Activated T-cell treated with anti-CD3 and anti-CD28 coated beads, Interleukin-2, amount 50 U/mL, for 72 hours (primary cell): ENCODE measurements at regions not wholly inside any gene's neighbourhood (a gene's known extent, or its start where the extent isn't known, plus 50 kb on each side); places are given as distances from the start of the nearest gene placed in this dataset.
"Not testable (repeated sequence)": the region's sequence is repeated elsewhere in the genome, so short reads cannot be mapped to it uniquely, and the experiment has no call there.

Experiments
- ATAC-seq, 2 donors: fragments of 150-1000 bp; cut with Tn5 transposase; replicated peaks in 1 of 2; 2 replicates each; pipeline ENCODE4 v1.10.0; 2021; ENCODE audit warnings: moderate library complexity in 2 of 2, mild to moderate bottlenecking in 1 of 2
- DNase-seq, 2 donors: peaks; one replicate each; pipeline ENCODE4 v3.0.0; 2021 to 2022; ENCODE audit warnings: mixed read lengths in 1 of 2
- H3K27ac Mint-ChIP-seq: one replicate; pipeline ENCODE4 v1.8.0; 2022; ENCODE audit warnings: mild to moderate bottlenecking, moderate library complexity, mixed read lengths
- H3K27me3 Mint-ChIP-seq: one replicate; pipeline ENCODE4 v1.8.0; 2022; ENCODE audit warnings: low read depth, mixed read lengths
- H3K36me3 Mint-ChIP-seq, 2 donors: one replicate each; pipeline ENCODE4 v1.8.0; 2022; ENCODE audit warnings: mixed read lengths in 2 of 2, mild to moderate bottlenecking in 1 of 2; ENCODE audit not compliant: insufficient read depth in 2 of 2
- H3K4me1 Mint-ChIP-seq: one replicate; pipeline ENCODE4 v1.8.0; 2022; ENCODE audit warnings: low read depth, mixed read lengths
- H3K4me3 Mint-ChIP-seq, 2 donors: one replicate each; pipeline ENCODE4 v1.8.0; 2022; ENCODE audit warnings: mild to moderate bottlenecking in 2 of 2, mixed read lengths in 2 of 2, moderate library complexity in 2 of 2
- H3K9me3 Mint-ChIP-seq, 2 donors: one replicate each; pipeline ENCODE4 v1.8.0; 2022; ENCODE audit warnings: mixed read lengths in 2 of 2

DNA sequence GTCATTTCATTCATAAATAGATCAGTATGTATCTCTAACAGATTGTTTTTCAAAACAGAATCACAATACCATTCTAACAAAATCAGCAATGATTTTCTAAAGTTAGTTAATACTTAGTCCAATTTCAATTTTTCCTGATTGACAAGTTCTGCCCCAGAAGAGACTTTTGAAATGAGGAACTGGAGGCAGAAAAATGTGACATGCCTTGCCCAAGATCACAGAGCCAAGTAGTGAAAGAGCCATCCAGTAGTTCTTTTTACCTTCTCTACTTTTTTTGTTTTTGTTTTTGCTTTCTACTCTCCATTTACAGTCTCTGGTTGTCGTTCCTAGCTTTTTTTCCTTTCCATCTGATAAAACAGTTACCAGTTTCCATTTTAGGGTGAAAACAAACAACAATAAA is 129.3 kb upstream of the TMEM164 start:
- peaks cover 20% of the 10 kb centered on the region for H3K27me3 Mint-ChIP-seq
- H3K9me3 Mint-ChIP-seq, result no peaks in the 10 kb centered on the region
- H3K36me3 Mint-ChIP-seq, result no peaks in the 10 kb centered on the region
- ATAC-seq, result no peak
- no peak for DNase-seq
- no peaks in the 10 kb centered on the region for H3K4me1 Mint-ChIP-seq
- no peak overlapping the region for H3K27ac Mint-ChIP-seq
- H3K4me3 Mint-ChIP-seq, result no peak overlapping the region

DNA sequence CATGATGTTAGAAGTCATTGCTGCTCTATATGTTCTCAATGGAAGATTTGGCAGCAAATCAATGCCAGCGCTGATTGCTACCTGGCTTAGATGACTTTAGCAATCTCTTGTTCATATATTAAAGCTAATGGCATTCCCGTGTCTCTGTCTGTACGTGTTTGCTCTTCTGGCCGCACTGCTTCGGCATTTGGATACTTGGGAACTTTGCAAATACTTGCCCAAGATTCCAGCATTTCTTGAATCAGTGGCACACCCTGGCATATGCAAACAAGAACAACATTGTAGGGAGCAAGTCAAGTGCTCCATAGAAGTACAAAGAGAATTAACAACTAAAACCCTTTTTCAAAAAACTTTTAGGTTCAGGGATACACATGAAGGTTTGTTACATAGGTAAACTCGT is 128.9 kb upstream of the TMEM164 start:
- H3K9me3 Mint-ChIP-seq, result no peaks in the 10 kb centered on the region
- DNase-seq, result no peak

GRCh38 chrX:109874548-109874947 is 128.4 kb upstream of the TMEM164 start:
- ATAC-seq, result no peak
- Mint-ChIP-seq H3K4me3 (no peak overlapping the region), H3K36me3 (no peaks in the 10 kb centered on the region), H3K27ac (no peak overlapping the region), H3K27me3 (peaks cover 27% of the 10 kb centered on the region), H3K9me3 (no peaks in the 10 kb centered on the region), H3K4me1 (no peaks in the 10 kb centered on the region)
- no peak for DNase-seq

More for the DNA sequence above, 128.9 kb upstream of the TMEM164 start:
- H3K4me3 Mint-ChIP-seq, result no peak overlapping the region
- no peak for ATAC-seq
- H3K27me3 Mint-ChIP-seq, result peaks cover 24% of the 10 kb centered on the region
- H3K4me1 Mint-ChIP-seq, result no peaks in the 10 kb centered on the region
- no peak overlapping the region for H3K27ac Mint-ChIP-seq
- H3K36me3 Mint-ChIP-seq, result no peaks in the 10 kb centered on the region

GRCh38 chrX:109875831-109876230 is 127.1 kb upstream of the TMEM164 start:
- no peaks in the 10 kb centered on the region for H3K4me1 Mint-ChIP-seq

DNA sequence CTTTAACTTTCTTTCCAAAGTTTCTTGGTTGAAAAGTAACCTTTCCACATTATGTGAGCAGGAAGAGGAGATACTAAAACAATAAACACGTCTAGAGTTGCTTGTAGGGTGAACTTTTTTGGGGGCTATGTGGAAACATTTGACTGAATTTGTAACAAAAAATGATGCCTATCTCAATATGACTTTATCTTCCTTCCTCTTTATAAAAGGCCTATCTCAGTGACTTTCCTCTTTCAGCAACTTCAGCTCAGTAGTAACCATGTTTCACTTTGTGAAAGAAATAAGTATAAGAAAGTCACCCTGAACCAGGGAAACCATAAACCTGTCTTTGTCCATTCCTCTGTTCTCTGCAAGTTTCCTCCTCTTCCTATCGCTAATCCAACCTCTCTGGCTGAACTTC is 124.7 kb upstream of the TMEM164 start:
- no peak for ATAC-seq
- H3K4me1 Mint-ChIP-seq, result no peaks in the 10 kb centered on the region
- H3K9me3 Mint-ChIP-seq, result no peaks in the 10 kb centered on the region
- H3K27ac Mint-ChIP-seq, result no peak overlapping the region
- DNase-seq, result no peak
- no peak overlapping the region for H3K4me3 Mint-ChIP-seq
- peaks cover 44% of the 10 kb centered on the region for H3K27me3 Mint-ChIP-seq
- H3K36me3 Mint-ChIP-seq, result no peaks in the 10 kb centered on the region

More at GRCh38 chrX:109875831-109876230, 127.1 kb upstream of the TMEM164 start:
- DNase-seq (no peak), ATAC-seq (no peak)
- Mint-ChIP-seq H3K4me3 (no peak overlapping the region), H3K27ac (no peak overlapping the region), H3K27me3 (peaks cover 34% of the 10 kb centered on the region), H3K9me3 (no peaks in the 10 kb centered on the region), H3K36me3 (no peaks in the 10 kb centered on the region)

DNA sequence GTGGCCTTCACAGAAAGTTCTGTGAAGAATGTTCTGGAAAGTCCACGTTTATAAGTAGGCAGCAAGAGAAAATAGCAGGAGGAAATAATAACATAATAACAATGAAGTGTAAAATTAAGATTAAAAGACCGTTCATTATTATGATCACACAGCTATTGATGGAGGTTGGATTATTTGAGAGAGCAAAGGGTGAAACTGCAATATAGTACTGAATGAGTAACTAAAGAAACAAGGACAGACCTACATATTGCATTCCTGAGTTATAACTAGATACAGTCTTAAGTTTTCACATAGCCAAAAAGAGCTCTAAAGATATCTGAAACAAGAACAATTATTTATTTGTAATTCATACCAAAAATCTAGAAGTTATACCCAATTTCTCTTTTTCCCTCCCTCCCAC is 122.9 kb upstream of the TMEM164 start:
- Mint-ChIP-seq H3K9me3 (no peaks in the 10 kb centered on the region), H3K4me3 (no peak overlapping the region), H3K27me3 (peaks cover 43% of the 10 kb centered on the region), H3K4me1 (no peaks in the 10 kb centered on the region), H3K27ac (no peak overlapping the region), H3K36me3 (no peaks in the 10 kb centered on the region)
- ATAC-seq (no peak), DNase-seq (no peak)

DNA sequence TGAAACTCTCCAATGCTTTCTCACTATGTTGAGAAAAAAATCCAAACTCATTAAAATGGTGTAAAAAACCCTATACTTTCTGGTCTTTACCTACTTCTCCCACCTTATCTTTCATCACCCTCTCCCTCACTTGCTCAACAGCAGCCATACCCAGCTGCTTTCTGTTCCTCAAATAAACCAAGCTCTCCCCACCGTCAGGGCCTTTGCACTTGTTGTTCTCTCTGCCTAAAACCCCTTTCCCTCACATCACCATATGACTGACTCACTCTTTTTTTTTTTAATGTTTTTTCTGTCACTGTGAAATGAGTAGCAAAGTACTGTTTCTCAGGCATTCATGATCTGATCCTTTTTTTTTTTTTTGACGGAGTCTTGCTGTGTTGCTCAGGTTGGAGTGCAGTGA is 122.3 kb upstream of the TMEM164 start:
- ATAC-seq (peak in 1 of 2 donors; percentile 38), DNase-seq (no peak)
- peaks cover 47% of the 10 kb centered on the region for H3K27me3 Mint-ChIP-seq
- H3K4me1 Mint-ChIP-seq, result no peaks in the 10 kb centered on the region
- no peak overlapping the region for H3K4me3 Mint-ChIP-seq
- no peak overlapping the region for H3K27ac Mint-ChIP-seq
- no peaks in the 10 kb centered on the region for H3K9me3 Mint-ChIP-seq
- no peaks in the 10 kb centered on the region for H3K36me3 Mint-ChIP-seq

DNA sequence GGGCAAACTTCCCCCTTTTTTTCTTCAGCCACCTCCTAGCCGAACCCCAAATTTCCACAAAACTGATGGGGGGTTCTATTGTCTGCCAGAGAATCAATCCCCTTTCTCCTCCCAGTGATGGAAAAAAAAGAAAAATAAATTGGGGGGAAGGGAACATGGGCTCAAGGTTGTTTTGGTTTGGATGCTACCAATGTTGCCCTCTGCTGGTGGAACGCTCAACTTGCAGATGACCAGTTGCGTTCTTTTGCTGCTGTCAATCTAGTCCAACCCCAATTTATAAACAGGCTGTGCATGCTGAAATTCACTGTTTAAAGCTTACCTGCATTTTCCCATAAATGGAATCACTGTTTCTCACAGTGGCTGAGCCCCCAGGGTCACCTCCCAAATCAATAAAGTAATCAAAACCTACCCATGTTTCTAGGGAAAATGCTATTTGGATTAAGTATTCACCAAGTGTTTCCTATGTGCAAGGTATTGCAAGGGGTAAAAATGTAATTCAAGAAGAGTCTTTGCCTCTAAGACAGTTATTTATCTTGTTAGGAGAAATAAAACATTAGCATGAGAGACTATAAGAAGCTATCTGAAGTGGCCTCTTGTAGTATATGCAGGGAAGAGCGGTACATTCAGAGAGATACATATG is 116.7 kb upstream of the TMEM164 start:
- no peak overlapping the region for H3K27ac Mint-ChIP-seq
- DNase-seq (peak; percentile 14 to 21), ATAC-seq (no peak)
- H3K9me3 Mint-ChIP-seq, result no peaks in the 10 kb centered on the region
- no peaks in the 10 kb centered on the region for H3K4me1 Mint-ChIP-seq
- no peaks in the 10 kb centered on the region for H3K36me3 Mint-ChIP-seq
- no peak overlapping the region for H3K4me3 Mint-ChIP-seq
- peaks cover 51% of the 10 kb centered on the region for H3K27me3 Mint-ChIP-seq

- Mint-ChIP-seq H3K4me1 (no peaks in the 10 kb centered on the region), H3K27me3 (peaks cover 41% of the 10 kb centered on the region), H3K9me3 (no peaks in the 10 kb centered on the region), H3K4me3 (no peak overlapping the region), H3K36me3 (no peaks in the 10 kb centered on the region), H3K27ac (no peak overlapping the region)
- DNase-seq (no peak), ATAC-seq (no peak)
These were observed 113.5 kb upstream of the TMEM164 start for GRCh38 chrX:109889289-109890006.

GRCh38 chrX:109890300-109890699 is 112.6 kb upstream of the TMEM164 start:
- no peak overlapping the region for H3K27ac Mint-ChIP-seq
- H3K9me3 Mint-ChIP-seq, result no peaks in the 10 kb centered on the region
- DNase-seq, result no peak
- peaks cover 39% of the 10 kb centered on the region for H3K27me3 Mint-ChIP-seq
- no peaks in the 10 kb centered on the region for H3K36me3 Mint-ChIP-seq
- no peak overlapping the region for H3K4me3 Mint-ChIP-seq
- no peaks in the 10 kb centered on the region for H3K4me1 Mint-ChIP-seq
- ATAC-seq, result no peak

- no peaks in the 10 kb centered on the region for H3K9me3 Mint-ChIP-seq
- ATAC-seq (peak; percentile 55 to 71), DNase-seq (peak; percentile 37 to 46)
- H3K27me3 Mint-ChIP-seq, result peaks cover 35% of the 10 kb centered on the region
- H3K4me1 Mint-ChIP-seq, result no peaks in the 10 kb centered on the region
- no peak overlapping the region for H3K27ac Mint-ChIP-seq
- H3K4me3 Mint-ChIP-seq, result no peak overlapping the region
- H3K36me3 Mint-ChIP-seq, result no peaks in the 10 kb centered on the region
These were observed 111.9 kb upstream of the TMEM164 start for GRCh38 chrX:109890910-109891502.

- not testable (repeated sequence) for H3K4me1 Mint-ChIP-seq, H3K27ac Mint-ChIP-seq, ATAC-seq, DNase-seq, H3K4me3 Mint-ChIP-seq, H3K36me3 Mint-ChIP-seq, H3K9me3 Mint-ChIP-seq
- H3K27me3 Mint-ChIP-seq, result peaks cover 12% of the 10 kb centered on the region
These were observed 106.9 kb upstream of the TMEM164 start for GRCh38 chrX:109896024-109896423.

GRCh38 chrX:109902665-109903064 is 100.2 kb upstream of the TMEM164 start:
- ATAC-seq (no peak), DNase-seq (no peak)
- H3K27ac Mint-ChIP-seq, result no peak overlapping the region
- peaks cover 61% of the 10 kb centered on the region for H3K27me3 Mint-ChIP-seq
- no peaks in the 10 kb centered on the region for H3K9me3 Mint-ChIP-seq
- no peaks in the 10 kb centered on the region for H3K4me1 Mint-ChIP-seq
- H3K4me3 Mint-ChIP-seq, result no peak overlapping the region
- no peaks in the 10 kb centered on the region for H3K36me3 Mint-ChIP-seq
